Stimulated activated CD4-positive, alpha-beta T cell treated with anti-CD3 and anti-CD28 coated beads, Interleukin-15, amount 100 ng/mL, for 24 hours (primary cell): ENCODE measurements at regions not wholly inside any gene's neighbourhood (a gene's known extent, or its start where the extent isn't known, plus 50 kb on each side); places are given as distances from the start of the nearest gene placed in this dataset.

ENCODE experiments used
- DNase-seq: peaks from one replicate; pipeline ENCODE4 v3.0.0-alpha.2; 2020

GRCh38 chr2:5845798-5846330 lies 153.7 kb downstream of the SOX11 start:
- no peak for DNase-seq

GRCh38 chr2:5846881-5847280 lies 154.7 kb downstream of the SOX11 start:
- no peak for DNase-seq

DNA sequence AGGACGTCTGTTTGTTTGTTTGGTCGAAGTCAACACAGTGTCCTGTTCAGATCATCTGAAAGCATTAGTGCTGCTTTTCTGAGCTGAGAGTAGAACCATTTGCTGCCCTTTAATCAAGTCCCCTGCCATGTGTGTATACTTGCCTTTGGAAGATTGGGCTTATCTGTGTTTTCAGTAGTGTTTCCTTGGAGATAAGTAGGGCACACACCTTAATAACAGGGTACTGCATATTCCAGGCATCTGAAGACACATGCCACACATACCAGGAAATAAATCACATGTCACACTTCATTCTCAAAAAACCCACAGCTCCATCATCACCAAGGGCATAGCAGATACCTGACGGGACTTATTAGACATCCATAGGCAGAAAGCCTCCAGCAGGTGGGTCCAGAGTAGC lies 157.4 kb downstream of the SOX11 start:
- DNase-seq, result no peak

GRCh38 chr2:5851410-5851809 lies 159.2 kb downstream of the SOX11 start:
- no peak for DNase-seq

DNA sequence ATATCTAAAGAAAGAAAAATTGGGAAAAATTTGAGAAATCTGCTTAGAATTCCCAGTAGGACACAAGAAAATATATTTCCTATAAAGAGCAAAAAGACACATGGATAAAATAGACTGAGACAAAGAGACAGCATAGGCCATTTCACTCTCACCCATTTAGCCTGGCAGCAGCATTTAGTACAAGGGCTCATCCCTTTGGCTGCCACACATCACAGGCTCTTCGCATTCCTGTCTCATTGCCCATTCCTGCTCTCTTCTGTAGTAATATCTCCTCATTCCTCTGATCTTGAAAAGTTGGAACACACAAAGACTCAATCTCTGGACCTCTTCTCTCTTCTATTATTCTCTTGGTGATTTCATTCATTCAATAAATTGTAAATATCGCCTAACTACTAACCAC lies 162.6 kb downstream of the SOX11 start:
- no peak for DNase-seq

DNA sequence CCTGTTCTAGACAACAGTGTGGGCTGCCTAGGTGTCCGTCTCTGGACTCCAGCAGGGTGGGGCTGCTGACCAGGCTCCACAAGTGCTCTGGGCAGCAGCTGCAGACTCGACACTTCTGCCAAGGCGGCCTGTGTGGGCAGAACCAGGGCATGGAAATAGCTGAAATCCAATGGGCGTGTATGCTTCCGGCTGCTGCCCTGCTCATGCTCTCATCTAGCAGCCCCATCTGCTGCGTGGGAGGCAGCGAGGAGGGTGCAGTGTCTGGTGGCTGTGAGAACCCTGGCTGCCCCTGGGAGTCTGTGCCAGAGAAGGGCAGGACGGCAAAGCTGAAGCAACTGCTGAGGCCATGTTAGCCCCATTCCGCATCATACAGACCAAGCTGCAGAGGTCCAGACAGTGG lies 174.9 kb downstream of the SOX11 start:
- no peak for DNase-seq

- DNase-seq, result no peak
These were observed 176.7 kb downstream of the SOX11 start for GRCh38 chr2:5868931-5869330.

- DNase-seq, result no peak
These were observed 177.8 kb downstream of the SOX11 start for GRCh38 chr2:5869936-5870335.

GRCh38 chr2:5877360-5877759 lies 185.2 kb downstream of the SOX11 start:
- no peak for DNase-seq

- DNase-seq, result no peak
These were observed 193.4 kb downstream of the SOX11 start for GRCh38 chr2:5885451-5886173.

DNA sequence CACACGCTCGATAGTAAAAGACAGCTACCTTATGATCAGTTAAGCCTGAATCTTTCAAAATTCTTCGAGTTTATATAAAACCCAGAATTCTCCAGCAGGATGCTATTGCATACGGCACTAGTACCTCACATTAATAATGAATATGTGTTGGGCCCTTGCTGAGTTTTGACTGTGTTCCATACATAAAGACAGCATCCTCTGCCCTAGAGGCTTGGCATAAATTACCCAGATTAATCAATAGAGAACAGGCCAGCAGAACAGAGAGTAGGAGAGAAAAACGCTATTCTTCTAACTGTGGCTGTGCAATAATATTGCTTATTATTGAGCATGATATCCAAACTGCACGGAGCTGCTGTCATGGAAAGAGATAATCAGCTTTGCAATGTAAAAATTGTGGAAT lies 194.3 kb downstream of the SOX11 start:
- DNase-seq, result no peak

- DNase-seq, result no peak
These were observed 195.9 kb downstream of the SOX11 start for GRCh38 chr2:5888126-5888525.

- no peak for DNase-seq
These were observed 197.3 kb downstream of the SOX11 start for GRCh38 chr2:5889519-5889918.

DNA sequence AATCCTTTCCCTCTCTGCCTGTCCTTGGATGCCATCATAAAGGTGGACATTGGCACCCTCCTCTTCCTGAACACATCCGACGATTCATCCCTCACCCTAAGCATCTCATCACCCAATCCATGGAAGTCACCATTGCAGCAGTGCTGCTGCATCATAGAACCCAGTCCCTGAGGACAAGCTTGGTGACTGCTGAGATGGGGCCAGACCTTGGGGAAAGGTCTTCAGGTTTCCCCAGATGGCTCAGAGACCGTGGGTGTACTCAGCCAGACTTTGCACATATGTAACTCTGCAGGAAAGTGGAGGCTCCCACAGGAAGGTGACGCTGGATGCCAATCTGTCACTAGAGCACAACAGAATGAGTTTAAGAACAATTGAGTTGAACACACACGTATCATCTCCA lies 202.2 kb downstream of the SOX11 start:
- no peak for DNase-seq

DNA sequence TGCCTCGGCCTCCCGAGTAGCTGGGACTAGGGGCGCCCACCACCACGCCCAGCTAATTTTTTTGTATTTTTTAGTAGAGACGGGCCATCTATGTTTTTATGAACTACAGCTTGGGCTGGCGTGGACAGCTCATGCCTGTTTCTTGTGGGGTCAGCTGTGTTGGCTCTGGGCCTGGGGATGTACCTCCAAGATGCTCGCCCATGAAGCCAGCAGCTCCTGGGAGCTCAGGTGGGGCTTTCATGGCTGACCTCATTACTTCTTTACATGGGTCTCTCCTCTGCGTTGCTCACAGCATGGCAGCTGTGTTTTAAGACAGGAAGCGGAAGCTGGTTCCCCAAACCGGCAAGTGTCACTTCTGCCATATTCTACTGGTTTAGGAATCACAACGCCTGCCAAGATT lies 203.1 kb downstream of the SOX11 start:
- no peak for DNase-seq

- no peak for DNase-seq
These were observed 205.1 kb downstream of the SOX11 start for GRCh38 chr2:5897249-5897648.

- no peak for DNase-seq
These were observed 206.5 kb downstream of the SOX11 start for GRCh38 chr2:5898667-5899066.

- no peak for DNase-seq
These were observed 213.5 kb downstream of the SOX11 start for GRCh38 chr2:5905661-5906060.

- no peak for DNase-seq
These were observed 215.9 kb downstream of the SOX11 start for GRCh38 chr2:5908071-5908470.

GRCh38 chr2:5911718-5912117 lies 219.5 kb downstream of the SOX11 start:
- no peak for DNase-seq

DNA sequence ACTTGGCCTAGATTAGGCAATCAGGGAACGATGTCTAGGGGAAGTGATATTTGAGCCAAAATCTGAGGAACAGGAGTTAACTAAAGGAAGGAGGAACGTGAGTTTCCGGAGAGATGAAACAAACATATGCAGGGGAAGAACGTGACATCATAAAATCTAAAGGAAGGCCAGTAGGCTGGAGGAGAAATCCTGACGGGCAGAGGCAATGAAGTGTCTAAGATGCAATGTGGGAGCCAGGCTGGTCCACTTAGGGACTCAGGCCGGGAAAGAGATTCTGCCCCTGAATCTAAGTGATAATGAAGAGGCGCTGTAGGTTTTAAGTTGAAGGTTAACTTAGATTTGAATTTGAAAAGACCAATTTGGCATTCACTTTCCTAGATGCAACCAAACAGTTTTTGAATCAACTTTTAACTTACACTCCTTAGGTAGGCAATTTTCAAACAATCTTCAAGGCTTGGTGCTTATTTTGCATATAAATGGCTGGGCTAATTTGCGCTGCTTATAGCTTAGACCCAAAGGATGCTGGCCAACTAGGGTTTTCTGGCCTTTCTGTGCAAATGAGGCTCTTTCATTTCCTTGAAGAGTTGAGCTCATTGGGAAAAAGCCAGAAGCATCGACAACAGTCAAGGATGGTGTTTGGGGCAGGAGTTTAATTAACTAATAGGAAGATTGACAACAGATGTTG lies 221.7 kb downstream of the SOX11 start:
- no peak for DNase-seq

DNA sequence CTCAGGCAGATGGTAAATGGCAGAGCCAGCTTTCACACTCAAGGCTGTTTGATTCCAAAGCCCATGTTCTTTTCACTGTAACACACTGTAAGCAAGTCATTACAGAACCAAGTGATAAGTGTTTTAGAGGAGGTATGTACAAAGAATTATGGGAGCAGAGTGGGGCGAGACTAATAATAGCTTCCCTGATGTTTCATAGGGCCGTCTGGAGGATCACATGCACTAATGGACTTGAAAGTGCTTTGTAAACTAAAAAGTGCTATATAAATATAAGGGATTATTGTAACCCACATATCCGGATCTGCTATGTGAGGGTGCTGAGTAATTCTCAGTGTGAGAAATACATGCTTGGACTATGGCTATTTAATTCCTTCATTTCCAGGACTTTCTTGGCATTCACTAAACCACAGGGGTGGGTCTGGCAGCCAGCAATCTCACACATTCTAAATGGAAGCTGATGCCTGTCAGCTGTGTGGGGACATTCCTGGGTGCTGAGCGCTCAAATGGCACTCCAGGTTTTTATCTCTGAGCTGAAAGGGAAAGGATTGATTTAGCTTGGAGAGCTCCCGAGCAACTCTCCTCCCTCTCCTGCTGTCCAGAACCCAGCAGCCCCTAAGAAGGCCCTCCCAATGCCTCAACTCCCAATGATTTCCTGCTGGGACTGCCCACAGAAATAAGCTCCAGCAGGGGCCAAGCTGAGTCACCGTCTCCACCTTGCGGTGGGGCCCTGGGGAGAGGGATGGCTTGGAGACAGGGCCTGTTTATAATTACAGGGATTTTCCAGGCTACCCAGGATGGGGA lies 222.8 kb downstream of the SOX11 start:
- DNase-seq, result no peak

GRCh38 chr2:5915881-5916310 lies 223.7 kb downstream of the SOX11 start:
- DNase-seq, result peak; percentile 21
